GM18505 (cell line): ENCODE measurements at regions not wholly inside any gene's neighbourhood (a gene's known extent, or its start where the extent isn't known, plus 50 kb on each side); places are given as distances from the start of the nearest gene placed in this dataset.

Experiments used
- ATAC-seq: cut with Tn5 transposase; IDR thresholded peaks from one replicate; pipeline ENCODE4 v1.9.1; 2021; ENCODE audit not compliant: unreplicated experiment
- POLR2A ChIP-seq: IDR thresholded peaks from 4 replicates; pipeline ENCODE4 v1.6.1; 2011; ENCODE audit warnings: borderline replicate concordance; ENCODE audit not compliant: insufficient read depth, insufficient read length; ENCODE audit errors: extremely low read depth

GRCh38 chr1:57845041-57845440 lies 421.2 kb upstream of the DAB1 start:
- no peak for ATAC-seq
- no peak for TF ChIP-seq POLR2A

- TF ChIP-seq POLR2A: no peak
- no peak for ATAC-seq
Observed at GRCh38 chr1:57844382-57844980, 420.6 kb upstream of the DAB1 start.

- no peak for TF ChIP-seq POLR2A
- no peak for ATAC-seq
Observed at GRCh38 chr1:57843760-57844159, 419.9 kb upstream of the DAB1 start.

GRCh38 chr1:57839526-57839925 lies 415.7 kb upstream of the DAB1 start:
- ATAC-seq: no peak
- no peak for TF ChIP-seq POLR2A

- no peak for ATAC-seq
- TF ChIP-seq POLR2A: no peak
Observed at GRCh38 chr1:57839067-57839466, 415.2 kb upstream of the DAB1 start.

- no peak for ATAC-seq
- TF ChIP-seq POLR2A: no peak
Observed at GRCh38 chr1:57835620-57836019, 411.8 kb upstream of the DAB1 start.

GRCh38 chr1:57833296-57833695 lies 409.4 kb upstream of the DAB1 start:
- no peak for TF ChIP-seq POLR2A
- ATAC-seq: no peak

GRCh38 chr1:57832612-57833011 lies 408.8 kb upstream of the DAB1 start:
- ATAC-seq: no peak
- no peak for TF ChIP-seq POLR2A

GRCh38 chr1:57831624-57832023 lies 407.8 kb upstream of the DAB1 start:
- ATAC-seq: no peak
- TF ChIP-seq POLR2A: no peak

- ATAC-seq: no peak
- TF ChIP-seq POLR2A: no peak
Observed at GRCh38 chr1:57826535-57826934, 402.7 kb upstream of the DAB1 start.

GRCh38 chr1:57824535-57824934 lies 400.7 kb upstream of the DAB1 start:
- no peak for TF ChIP-seq POLR2A
- no peak for ATAC-seq

- TF ChIP-seq POLR2A: no peak
- no peak for ATAC-seq
Observed at GRCh38 chr1:57820356-57821095, 396.7 kb upstream of the DAB1 start.

GRCh38 chr1:57819893-57820292 lies 396.0 kb upstream of the DAB1 start:
- ATAC-seq: no peak
- TF ChIP-seq POLR2A: no peak

- no peak for TF ChIP-seq POLR2A
- ATAC-seq: no peak
Observed at GRCh38 chr1:57803586-57803985, 379.7 kb upstream of the DAB1 start.
